ENCODE measurements at regions not wholly inside any gene's neighbourhood (a gene's known extent, or its start where the extent isn't known, plus 50 kb on each side); places are given as distances from the start of the nearest gene placed in this dataset.

DNA sequence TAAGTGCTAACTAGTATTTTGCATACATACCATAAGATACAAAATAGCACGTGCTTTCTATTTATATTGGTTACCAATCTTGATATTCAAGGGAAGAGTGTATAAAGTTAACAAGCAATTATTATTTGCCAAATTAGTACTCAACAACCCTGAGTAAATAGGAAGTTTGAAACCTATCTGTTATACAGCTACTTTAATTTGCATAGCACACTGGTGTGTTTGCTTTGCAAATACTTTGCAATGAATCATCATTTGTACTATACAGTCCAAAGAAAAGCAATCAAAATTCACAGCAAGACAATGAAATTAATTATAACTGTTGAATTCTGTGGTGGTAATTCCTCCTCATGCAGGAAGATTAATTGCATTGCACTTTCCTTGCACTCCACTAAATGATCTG lies 469.1 kb downstream of the PRKD1 start (continued):
- TF ChIP-seq, protein P1, sequence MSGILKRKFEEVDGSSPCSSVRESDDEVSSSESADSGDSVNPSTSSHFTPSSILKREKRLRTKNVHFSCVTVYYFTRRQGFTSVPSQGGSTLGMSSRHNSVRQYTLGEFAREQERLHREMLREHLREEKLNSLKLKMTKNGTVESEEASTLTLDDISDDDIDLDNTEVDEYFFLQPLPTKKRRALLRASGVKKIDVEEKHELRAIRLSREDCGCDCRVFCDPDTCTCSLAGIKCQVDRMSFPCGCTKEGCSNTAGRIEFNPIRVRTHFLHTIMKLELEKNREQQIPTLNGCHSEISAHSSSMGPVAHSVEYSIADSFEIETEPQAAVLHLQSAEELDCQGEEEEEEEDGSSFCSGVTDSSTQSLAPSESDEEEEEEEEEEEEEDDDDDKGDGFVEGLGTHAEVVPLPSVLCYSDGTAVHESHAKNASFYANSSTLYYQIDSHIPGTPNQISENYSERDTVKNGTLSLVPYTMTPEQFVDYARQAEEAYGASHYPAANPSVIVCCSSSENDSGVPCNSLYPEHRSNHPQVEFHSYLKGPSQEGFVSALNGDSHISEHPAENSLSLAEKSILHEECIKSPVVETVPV (CRISPR knock-in tag; IDR thresholded peaks at IDR 0.05), result no peak

DNA sequence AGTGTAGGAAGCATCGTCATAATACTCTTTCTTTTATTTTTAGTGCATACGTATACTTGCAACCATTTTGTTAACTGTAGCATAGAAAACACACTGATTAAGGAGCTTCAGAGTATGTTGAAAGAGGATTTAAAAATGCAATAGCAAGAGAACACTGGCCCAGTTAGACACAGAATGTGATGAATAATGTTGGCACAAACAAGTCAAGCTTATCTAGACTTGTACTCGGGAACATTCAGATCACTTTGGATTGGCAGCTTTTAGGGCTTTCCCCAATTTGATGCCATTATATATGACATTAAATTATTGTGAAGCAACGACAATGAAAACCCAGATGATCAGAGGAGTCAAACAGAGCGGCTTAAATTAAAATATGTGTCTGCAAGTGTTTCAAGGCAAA lies 468.1 kb downstream of the PRKD1 start:
- no peak for ATAC-seq
- TF ChIP-seq ZNF8 (CRISPR knock-in tag; IDR thresholded peaks at IDR 0.05) (no peak), GLIS3 (CRISPR knock-in tag; IDR thresholded peaks at IDR 0.05) (no peak), BACH2 (CRISPR knock-in tag; IDR thresholded peaks at IDR 0.05; ENCODE audit: borderline replicate concordance) (no peak), ZFP30 (CRISPR knock-in tag; IDR thresholded peaks at IDR 0.05) (no peak), ZFP3 (CRISPR knock-in tag; IDR thresholded peaks at IDR 0.05) (no peak), CSDC2 (CRISPR knock-in tag; IDR thresholded peaks at IDR 0.05) (no peak), PPARA (CRISPR knock-in tag; IDR thresholded peaks at IDR 0.05; ENCODE audit: borderline replicate concordance) (no peak)
- TF ChIP-seq, protein P2, sequence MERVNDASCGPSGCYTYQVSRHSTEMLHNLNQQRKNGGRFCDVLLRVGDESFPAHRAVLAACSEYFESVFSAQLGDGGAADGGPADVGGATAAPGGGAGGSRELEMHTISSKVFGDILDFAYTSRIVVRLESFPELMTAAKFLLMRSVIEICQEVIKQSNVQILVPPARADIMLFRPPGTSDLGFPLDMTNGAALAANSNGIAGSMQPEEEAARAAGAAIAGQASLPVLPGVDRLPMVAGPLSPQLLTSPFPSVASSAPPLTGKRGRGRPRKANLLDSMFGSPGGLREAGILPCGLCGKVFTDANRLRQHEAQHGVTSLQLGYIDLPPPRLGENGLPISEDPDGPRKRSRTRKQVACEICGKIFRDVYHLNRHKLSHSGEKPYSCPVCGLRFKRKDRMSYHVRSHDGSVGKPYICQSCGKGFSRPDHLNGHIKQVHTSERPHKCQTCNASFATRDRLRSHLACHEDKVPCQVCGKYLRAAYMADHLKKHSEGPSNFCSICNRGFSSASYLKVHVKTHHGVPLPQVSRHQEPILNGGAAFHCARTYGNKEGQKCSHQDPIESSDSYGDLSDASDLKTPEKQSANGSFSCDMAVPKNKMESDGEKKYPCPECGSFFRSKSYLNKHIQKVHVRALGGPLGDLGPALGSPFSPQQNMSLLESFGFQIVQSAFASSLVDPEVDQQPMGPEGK (CRISPR knock-in tag; IDR thresholded peaks at IDR 0.05; ENCODE audit: borderline replicate concordance), result no peak

DNA sequence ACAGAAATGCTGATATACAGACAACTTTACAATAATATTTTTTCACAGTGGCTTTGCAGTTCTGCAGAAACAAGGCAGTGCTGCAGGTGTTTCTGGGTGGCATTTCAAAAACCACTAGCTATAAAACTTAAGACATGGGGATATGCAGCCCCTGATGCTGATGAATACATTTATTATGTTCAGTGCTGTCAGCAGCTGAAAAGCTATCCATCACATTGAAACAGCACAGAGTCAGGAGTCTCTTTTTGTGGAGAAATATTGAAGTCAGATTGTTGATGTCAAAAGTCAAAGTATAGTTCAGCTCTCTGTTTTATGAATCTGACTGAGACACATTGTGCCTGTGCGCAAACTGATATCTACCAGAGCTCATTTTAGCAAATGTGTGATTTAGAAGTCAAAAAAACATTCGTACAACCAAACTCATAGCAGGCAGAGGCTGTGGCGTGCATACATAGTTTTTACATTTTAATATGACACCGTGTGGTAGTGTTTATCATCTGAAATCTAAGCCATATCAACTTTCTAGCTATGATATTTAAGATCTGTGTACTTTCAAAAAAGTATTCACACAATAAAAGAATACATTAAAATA lies 467.6 kb downstream of the PRKD1 start:
- ATAC-seq, result no peak
- TF ChIP-seq ZNF70 (CRISPR knock-in tag; IDR thresholded peaks at IDR 0.05), result no peak
- no peak for TF ChIP-seq OSR1 (CRISPR knock-in tag; IDR thresholded peaks at IDR 0.05)
- TF ChIP-seq CSDC2 (CRISPR knock-in tag; IDR thresholded peaks at IDR 0.05), result no peak
- TF ChIP-seq, protein P3, sequence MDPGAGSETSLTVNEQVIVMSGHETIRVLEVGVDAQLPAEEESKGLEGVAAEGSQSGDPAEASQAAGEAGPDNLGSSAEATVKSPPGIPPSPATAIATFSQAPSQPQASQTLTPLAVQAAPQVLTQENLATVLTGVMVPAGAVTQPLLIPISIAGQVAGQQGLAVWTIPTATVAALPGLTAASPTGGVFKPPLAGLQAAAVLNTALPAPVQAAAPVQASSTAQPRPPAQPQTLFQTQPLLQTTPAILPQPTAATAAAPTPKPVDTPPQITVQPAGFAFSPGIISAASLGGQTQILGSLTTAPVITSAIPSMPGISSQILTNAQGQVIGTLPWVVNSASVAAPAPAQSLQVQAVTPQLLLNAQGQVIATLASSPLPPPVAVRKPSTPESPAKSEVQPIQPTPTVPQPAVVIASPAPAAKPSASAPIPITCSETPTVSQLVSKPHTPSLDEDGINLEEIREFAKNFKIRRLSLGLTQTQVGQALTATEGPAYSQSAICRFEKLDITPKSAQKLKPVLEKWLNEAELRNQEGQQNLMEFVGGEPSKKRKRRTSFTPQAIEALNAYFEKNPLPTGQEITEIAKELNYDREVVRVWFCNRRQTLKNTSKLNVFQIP (CRISPR knock-in tag; IDR thresholded peaks at IDR 0.05; ENCODE audit: borderline replicate concordance, low read depth), result no peak
- no peak for TF ChIP-seq SNAI2 (CRISPR knock-in tag; IDR thresholded peaks at IDR 0.05)
- no peak for TF ChIP-seq GLIS3 (CRISPR knock-in tag; IDR thresholded peaks at IDR 0.05)
- TF ChIP-seq, protein P4, sequence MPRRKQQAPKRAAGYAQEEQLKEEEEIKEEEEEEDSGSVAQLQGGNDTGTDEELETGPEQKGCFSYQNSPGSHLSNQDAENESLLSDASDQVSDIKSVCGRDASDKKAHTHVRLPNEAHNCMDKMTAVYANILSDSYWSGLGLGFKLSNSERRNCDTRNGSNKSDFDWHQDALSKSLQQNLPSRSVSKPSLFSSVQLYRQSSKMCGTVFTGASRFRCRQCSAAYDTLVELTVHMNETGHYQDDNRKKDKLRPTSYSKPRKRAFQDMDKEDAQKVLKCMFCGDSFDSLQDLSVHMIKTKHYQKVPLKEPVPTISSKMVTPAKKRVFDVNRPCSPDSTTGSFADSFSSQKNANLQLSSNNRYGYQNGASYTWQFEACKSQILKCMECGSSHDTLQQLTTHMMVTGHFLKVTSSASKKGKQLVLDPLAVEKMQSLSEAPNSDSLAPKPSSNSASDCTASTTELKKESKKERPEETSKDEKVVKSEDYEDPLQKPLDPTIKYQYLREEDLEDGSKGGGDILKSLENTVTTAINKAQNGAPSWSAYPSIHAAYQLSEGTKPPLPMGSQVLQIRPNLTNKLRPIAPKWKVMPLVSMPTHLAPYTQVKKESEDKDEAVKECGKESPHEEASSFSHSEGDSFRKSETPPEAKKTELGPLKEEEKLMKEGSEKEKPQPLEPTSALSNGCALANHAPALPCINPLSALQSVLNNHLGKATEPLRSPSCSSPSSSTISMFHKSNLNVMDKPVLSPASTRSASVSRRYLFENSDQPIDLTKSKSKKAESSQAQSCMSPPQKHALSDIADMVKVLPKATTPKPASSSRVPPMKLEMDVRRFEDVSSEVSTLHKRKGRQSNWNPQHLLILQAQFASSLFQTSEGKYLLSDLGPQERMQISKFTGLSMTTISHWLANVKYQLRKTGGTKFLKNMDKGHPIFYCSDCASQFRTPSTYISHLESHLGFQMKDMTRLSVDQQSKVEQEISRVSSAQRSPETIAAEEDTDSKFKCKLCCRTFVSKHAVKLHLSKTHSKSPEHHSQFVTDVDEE (CRISPR knock-in tag; IDR thresholded peaks at IDR 0.05), result no peak

DNA sequence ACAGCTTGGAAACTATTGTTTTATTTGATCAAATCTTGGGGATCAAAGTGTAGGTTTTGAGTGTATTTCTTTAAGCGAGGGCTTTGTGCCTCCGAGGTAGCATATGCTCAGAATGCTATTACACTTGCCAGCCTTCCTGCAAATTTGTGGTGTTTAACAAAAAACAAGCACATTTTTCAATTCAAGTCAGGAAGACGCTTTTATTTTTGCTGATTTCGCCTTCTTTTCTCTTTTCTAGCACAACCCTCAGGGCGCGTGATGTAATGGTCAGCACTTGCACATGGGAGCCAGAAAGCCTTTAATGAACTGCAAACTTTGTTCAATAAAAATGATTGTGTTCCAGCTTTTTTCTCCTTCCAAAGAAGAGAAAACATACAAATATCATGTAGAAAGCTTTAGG lies 466.5 kb downstream of the PRKD1 start:
- no peak for ATAC-seq
- no peak for TF ChIP-seq ZFP3 (CRISPR knock-in tag; IDR thresholded peaks at IDR 0.05)
- no peak for TF ChIP-seq ZNF565 (CRISPR knock-in tag; conservative IDR thresholded peaks at IDR 0.05; ENCODE audit: low read depth)
- TF ChIP-seq, protein P2 (CRISPR knock-in tag; IDR thresholded peaks at IDR 0.05; ENCODE audit: borderline replicate concordance), result no peak
- TF ChIP-seq TCF4 (CRISPR knock-in tag; IDR thresholded peaks at IDR 0.05; ENCODE audit: borderline replicate concordance), result no peak
- TF ChIP-seq ZNF8 (CRISPR knock-in tag; IDR thresholded peaks at IDR 0.05), result no peak
- TF ChIP-seq, protein P1 (CRISPR knock-in tag; IDR thresholded peaks at IDR 0.05), result no peak
- TF ChIP-seq CSDC2 (CRISPR knock-in tag; IDR thresholded peaks at IDR 0.05), result no peak
- no peak for TF ChIP-seq ZC3H10 (CRISPR knock-in tag; IDR thresholded peaks at IDR 0.05)
- TF ChIP-seq, protein P3 (CRISPR knock-in tag; IDR thresholded peaks at IDR 0.05; ENCODE audit: borderline replicate concordance, low read depth), result no peak
- no peak for TF ChIP-seq ZNF70 (CRISPR knock-in tag; IDR thresholded peaks at IDR 0.05)
- TF ChIP-seq OSR1 (CRISPR knock-in tag; IDR thresholded peaks at IDR 0.05), result no peak
- no peak for TF ChIP-seq TOX (CRISPR knock-in tag; IDR thresholded peaks at IDR 0.05; ENCODE audit: borderline replicate concordance)
- no peak for TF ChIP-seq ARNTL (CRISPR knock-in tag; IDR thresholded peaks at IDR 0.05; ENCODE audit: borderline replicate concordance, low read depth)
